Fibroblast of gingiva (primary cell): ENCODE measurements at regions not wholly inside any gene's neighbourhood (a gene's known extent, or its start where the extent isn't known, plus 50 kb on each side); places are given as distances from the start of the nearest gene placed in this dataset.

Source experiments
- DNase-seq: peaks from one replicate; pipeline ENCODE4 v3.0.0-alpha.2; 2011; ENCODE audit warnings: low read depth

GRCh38 chr3:76415384-76415783 is 624.5 kb upstream of the ROBO2 start:
- DNase-seq, result no peak

- DNase-seq, result no peak
Observed at GRCh38 chr3:76429581-76430177, 610.2 kb upstream of the ROBO2 start.

GRCh38 chr3:76432396-76432795 is 607.5 kb upstream of the ROBO2 start:
- no peak for DNase-seq

- DNase-seq, result peak; percentile 16
Observed at GRCh38 chr3:76436894-76437293, 603.0 kb upstream of the ROBO2 start.

GRCh38 chr3:76438971-76439370 is 600.9 kb upstream of the ROBO2 start:
- no peak for DNase-seq

- no peak for DNase-seq
Observed at GRCh38 chr3:76442374-76442915, 597.5 kb upstream of the ROBO2 start.

GRCh38 chr3:76456322-76456721 is 583.6 kb upstream of the ROBO2 start:
- no peak for DNase-seq

GRCh38 chr3:76463501-76463900 is 576.4 kb upstream of the ROBO2 start:
- DNase-seq, result no peak

- DNase-seq, result no peak
Observed at GRCh38 chr3:76470285-76470684, 569.6 kb upstream of the ROBO2 start.

- DNase-seq, result no peak
Observed at GRCh38 chr3:76474632-76475031, 565.3 kb upstream of the ROBO2 start.

- no peak for DNase-seq
Observed at GRCh38 chr3:76479161-76479650, 560.7 kb upstream of the ROBO2 start.

GRCh38 chr3:76482510-76482909 is 557.4 kb upstream of the ROBO2 start:
- no peak for DNase-seq

GRCh38 chr3:76487446-76487845 is 552.5 kb upstream of the ROBO2 start:
- DNase-seq, result no peak

- DNase-seq, result no peak
Observed at GRCh38 chr3:76490064-76490463, 549.8 kb upstream of the ROBO2 start.

GRCh38 chr3:76495216-76495615 is 544.7 kb upstream of the ROBO2 start:
- no peak for DNase-seq

- DNase-seq, result no peak
Observed at GRCh38 chr3:76497636-76498035, 542.3 kb upstream of the ROBO2 start.

GRCh38 chr3:76500746-76501275 is 539.1 kb upstream of the ROBO2 start:
- no peak for DNase-seq

GRCh38 chr3:76501315-76501714 is 538.6 kb upstream of the ROBO2 start:
- no peak for DNase-seq

GRCh38 chr3:76502076-76502475 is 537.8 kb upstream of the ROBO2 start:
- no peak for DNase-seq

GRCh38 chr3:76505202-76505845 is 534.6 kb upstream of the ROBO2 start:
- DNase-seq, result no peak

GRCh38 chr3:76509179-76509830 is 530.6 kb upstream of the ROBO2 start:
- DNase-seq, result no peak

- DNase-seq, result no peak
Observed at GRCh38 chr3:76514836-76515235, 525.1 kb upstream of the ROBO2 start.

- no peak for DNase-seq
Observed at GRCh38 chr3:76523337-76523736, 516.6 kb upstream of the ROBO2 start.
